HCT116 (cell line): ENCODE measurements at regions not wholly inside any gene's neighbourhood (a gene's known extent, or its start where the extent isn't known, plus 50 kb on each side); places are given as distances from the start of the nearest gene placed in this dataset.

Experiments
- ATAC-seq: fragments of 200-7000 bp; cut with Tn5 transposase; 2 replicates; pipeline ENCODE4 v1.9.1; 2020; ENCODE audit warnings: mild to moderate bottlenecking, moderate library complexity
- BruUV-seq: library from RNA; stranded (reverse); fragments of 400-500 nt; replicated peaks from 2 replicates; lab custom pipeline; 2021; lab: Mats Ljungman, UMichigan
- CTCF ChIA-PET: fragments of 300-600 bp; sonication (Branson Sonifier 250); formaldehyde crosslinking; loops from one replicate; lab custom pipeline; 2021; ENCODE audit warnings: antibody characterized with exemption; lab: Charles Lee
- POLR2A ChIA-PET: fragments of 300-600, 350-600 bp; sonication (Branson Sonifier 250); formaldehyde crosslinking; loops from one replicate; lab custom pipeline; 2021; ENCODE audit warnings: antibody characterized with exemption; lab: Charles Lee
- RAD21 ChIA-PET, 2 experiments: fragments of 300-600 bp; sonication (Branson Sonifier 250); formaldehyde crosslinking; loops; one replicate each; lab custom pipeline; 2023; ENCODE audit warnings: low total read pairs in 2 of 2; ENCODE audit not compliant: uncharacterized antibody in 2 of 2, unreplicated experiment in 2 of 2, low non-redundant PET in 1 of 2; lab: Charles Lee
- DNase-seq: peaks from one replicate; pipeline ENCODE4 v3.0.0-alpha.2; 2010; ENCODE audit warnings: low read depth, low spot score
- H2AFZ ChIP-seq: fragments of 200-600 bp; shearing (Covaris generic), sonication (generic); 2 replicates; pipeline ENCODE4 v1.6.1; 2017; ENCODE audit warnings: low read depth, mixed run types, mixed read lengths, antibody characterized with exemption, low read length; ENCODE audit not compliant: poor library complexity, severe bottlenecking
- H3K27ac ChIP-seq: 2 replicates; pipeline ENCODE4 v1.5.1; 2012; ENCODE audit warnings: low read depth, low read length
- H3K27me3 ChIP-seq: fragments of 200-600 bp; sonication (generic); 2 replicates; pipeline ENCODE4 v1.6.1; 2016; ENCODE audit warnings: mixed run types, low read length, mixed read lengths; ENCODE audit not compliant: insufficient read depth
- H3K36me3 ChIP-seq, 2 experiments: fragments of 200-500 bp in 1 of 2; fragments of 200-600 bp in 1 of 2; sonication (Bioruptor generic) in 1 of 2; sonication (generic) in 1 of 2; 2 replicates each; pipeline versions ENCODE4 v1.5.1 to v1.6.1; 2014 to 2016; ENCODE audit warnings: low read length in 2 of 2, inconsistent platforms in 1 of 2, mixed read lengths in 1 of 2, mixed run types in 1 of 2; ENCODE audit not compliant: insufficient read depth in 2 of 2, control insufficient read depth in 1 of 2
- H3K4me1 ChIP-seq, 2 experiments: fragments of 200-600 bp in 1 of 2; sonication (generic) in 1 of 2; 2 replicates each; pipeline versions ENCODE4 v1.5.1 to v1.6.1; 2012 to 2017; ENCODE audit warnings: low read length in 2 of 2, inconsistent platforms in 1 of 2, mild to moderate bottlenecking in 1 of 2, mixed read lengths in 1 of 2, mixed run types in 1 of 2, moderate library complexity in 1 of 2; ENCODE audit not compliant: insufficient read depth in 2 of 2, control insufficient read depth in 1 of 2
- H3K4me2 ChIP-seq: fragments of 200-600 bp; sonication (generic); 2 replicates; pipeline ENCODE4 v1.6.1; 2017; ENCODE audit warnings: mixed run types, low read length, mixed read lengths
- H3K4me3 ChIP-seq, 2 experiments: fragments of 200-600 bp in 1 of 2; sonication (generic) in 1 of 2; replicated peaks in 1 of 2; 2 replicates each; pipeline ENCODE4 v1.5.1; 2011 to 2016; ENCODE audit warnings: low read length in 2 of 2, control low read depth in 1 of 2, low read depth in 1 of 2, mild to moderate bottlenecking in 1 of 2, mixed read lengths in 1 of 2, mixed run types in 1 of 2
- H3K79me2 ChIP-seq: fragments of 200-600 bp; sonication (generic); 2 replicates; pipeline ENCODE4 v1.6.1; 2017; ENCODE audit warnings: mild to moderate bottlenecking, mixed run types, low read length, moderate library complexity, mixed read lengths; ENCODE audit not compliant: insufficient read depth
- H3K9ac ChIP-seq: fragments of 200-600 bp; sonication (generic); 2 replicates; pipeline ENCODE4 v1.6.1; 2016; ENCODE audit warnings: low read length, mixed read lengths
- H3K9me2 ChIP-seq: fragments of 200-600 bp; sonication (generic), shearing (Covaris generic); 2 replicates; pipeline ENCODE4 v1.6.1; 2017; ENCODE audit warnings: mixed run types, mild to moderate bottlenecking, moderate library complexity; ENCODE audit not compliant: insufficient read depth
- H3K9me3 ChIP-seq, 2 experiments: fragments of 200-500 bp in 1 of 2; fragments of 200-600 bp in 1 of 2; sonication (Bioruptor generic) in 1 of 2; sonication (generic) in 1 of 2; 2 replicates each; pipeline ENCODE4 v1.6.1; 2014 to 2017; ENCODE audit warnings: low read length in 2 of 2, mixed read lengths in 2 of 2, inconsistent platforms in 1 of 2, low read depth in 1 of 2, mild to moderate bottlenecking in 1 of 2, mixed run types in 1 of 2, moderate library complexity in 1 of 2; ENCODE audit not compliant: control insufficient read depth in 1 of 2, insufficient read depth in 1 of 2
- H4K20me1 ChIP-seq: fragments of 200-600 bp; sonication (generic), shearing (Covaris generic); 2 replicates; pipeline ENCODE4 v1.6.1; 2017; ENCODE audit warnings: mixed run types, mild to moderate bottlenecking, moderate library complexity; ENCODE audit not compliant: insufficient read depth
- EGR1 ChIP-seq: IDR thresholded peaks from 2 replicates; pipeline ENCODE4 v1.6.1; 2012; ENCODE audit warnings: low read depth
- ELF1 ChIP-seq: IDR thresholded peaks from 2 replicates; pipeline ENCODE4 v1.6.1; 2012; ENCODE audit warnings: low read depth, borderline replicate concordance
- EZH2 ChIP-seq: fragments of 200-600 bp; sonication (generic); IDR thresholded peaks from 2 replicates; pipeline ENCODE4 v1.6.1; 2017; ENCODE audit warnings: antibody characterized with exemption, mixed run types
- FOSL1 ChIP-seq: IDR thresholded peaks from 2 replicates; pipeline ENCODE4 v1.6.1; 2012; ENCODE audit warnings: low read depth
- MAX ChIP-seq: IDR thresholded peaks from 2 replicates; pipeline ENCODE4 v1.6.1; 2012
- POLR2AphosphoS5 ChIP-seq: IDR thresholded peaks from 2 replicates; pipeline ENCODE4 v1.6.1; 2011; ENCODE audit warnings: mild to moderate bottlenecking, low read depth, low read length, moderate library complexity
- RAD21 ChIP-seq: IDR thresholded peaks from 2 replicates; pipeline ENCODE4 v1.6.1; 2012; ENCODE audit warnings: low read depth, mild to moderate bottlenecking
- REST ChIP-seq: IDR thresholded peaks from 2 replicates; pipeline ENCODE4 v1.6.1; 2012; ENCODE audit warnings: low read depth
- SIN3A ChIP-seq: IDR thresholded peaks from 2 replicates; pipeline ENCODE4 v1.6.1; 2012; ENCODE audit warnings: low read depth
- SRF ChIP-seq: IDR thresholded peaks from 2 replicates; pipeline ENCODE4 v1.6.1; 2012; ENCODE audit warnings: low read depth
- TCF7L2 ChIP-seq: IDR thresholded peaks from 2 replicates; pipeline ENCODE4 v1.7.0; 2011; ENCODE audit warnings: borderline replicate concordance, inconsistent platforms; ENCODE audit not compliant: insufficient read depth, insufficient read length; ENCODE audit errors: extremely low read depth
- ZNF274 ChIP-seq: fragments of 200-500 bp; sonication (Bioruptor generic); IDR thresholded peaks from 2 replicates; pipeline ENCODE4 v1.6.1; 2014; ENCODE audit warnings: mild to moderate bottlenecking, low read depth, low read length, inconsistent platforms
- intact Hi-C: fragments of 100-400 bp; cut with micrococcal nuclease; formaldehyde crosslinking; loops from 2 replicates; pipeline ENCODE4 v1.10.0; 2022

GRCh38 chr21:38944402-38944801, 138.7 kb downstream of the ETS2 start:
- ChIA-PET CTCF (no interaction called here), POLR2A (no interaction called here), RAD21 (no interaction called here)
- H3K9me3 ChIP-seq = no peaks in the 10 kb centered on the region
- no peaks in the 10 kb centered on the region for H3K36me3 ChIP-seq
- H3K4me1 ChIP-seq = no peaks in the 10 kb centered on the region
- H3K4me3 ChIP-seq = no peak overlapping the region
- no peaks in the 10 kb centered on the region for H3K79me2 ChIP-seq
- no peak overlapping the region for H2AFZ ChIP-seq
- H3K27me3 ChIP-seq = no peaks in the 10 kb centered on the region
- H3K9ac ChIP-seq = no peak overlapping the region
- no peak for ATAC-seq
- no peak overlapping the region for H3K27ac ChIP-seq
- H3K4me2 ChIP-seq = no peak overlapping the region
- H4K20me1 ChIP-seq = no peaks in the 10 kb centered on the region
- TF ChIP-seq SRF (no peak), EZH2 (no peak), SIN3A (no peak), MAX (no peak), REST (no peak), ZNF274 (no peak)
- intact Hi-C loops = no loop called here
- no TSS peak for BruUV-seq
- no peak for DNase-seq
- H3K9me2 ChIP-seq = no peaks in the 10 kb centered on the region

DNA sequence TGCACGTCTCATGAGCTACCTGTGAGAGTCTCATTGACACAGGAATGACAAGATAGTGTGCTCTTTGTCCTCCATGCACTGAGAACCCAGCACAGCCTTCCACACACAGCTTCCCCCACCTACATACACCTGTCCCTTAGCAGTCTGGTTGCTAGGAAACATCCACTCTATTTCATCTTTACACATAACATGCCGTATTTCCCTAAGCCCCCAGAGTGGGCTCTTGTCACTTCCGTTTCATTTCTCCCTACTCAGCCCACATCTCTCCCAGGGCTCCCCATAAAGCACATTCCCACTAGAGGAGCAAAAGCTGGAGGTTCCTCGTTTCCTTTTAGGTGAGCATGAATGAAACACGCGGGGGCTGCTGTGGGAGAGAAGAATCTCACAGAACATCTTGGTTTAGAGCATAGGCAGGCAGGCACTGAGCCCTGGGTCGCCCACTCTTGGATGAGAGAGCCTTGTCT, 137.1 kb downstream of the ETS2 start:
- no peaks in the 10 kb centered on the region for H3K9me2 ChIP-seq
- no TSS peak for BruUV-seq
- intact Hi-C loops = no loop called here
- no peak for TF ChIP-seq EGR1
- no peak for TF ChIP-seq RAD21
- TF ChIP-seq TCF7L2 = no peak
- TF ChIP-seq ELF1 = no peak
- TF ChIP-seq FOSL1 = no peak
- no peak for TF ChIP-seq REST
- TF ChIP-seq POLR2AphosphoS5 = no peak
- ChIA-PET POLR2A (no interaction called here), CTCF (no interaction called here), RAD21 (no interaction called here)
- H3K27me3 ChIP-seq = no peaks in the 10 kb centered on the region
- DNase-seq (no peak), ATAC-seq (no peak)
- no peak overlapping the region for H3K4me2 ChIP-seq
- H2AFZ ChIP-seq = no peak overlapping the region
- no peak overlapping the region for H3K4me3 ChIP-seq
- H3K79me2 ChIP-seq = no peaks in the 10 kb centered on the region
- no peak overlapping the region for H3K27ac ChIP-seq
- H3K9me3 ChIP-seq = no peaks in the 10 kb centered on the region
- no peaks in the 10 kb centered on the region for H4K20me1 ChIP-seq
- H3K9ac ChIP-seq = no peak overlapping the region
- no peaks in the 10 kb centered on the region for H3K4me1 ChIP-seq
- no peaks in the 10 kb centered on the region for H3K36me3 ChIP-seq
